ENCODE measurements at regions not wholly inside any gene's neighbourhood (a gene's known extent, or its start where the extent isn't known, plus 50 kb on each side); places are given as distances from the start of the nearest gene placed in this dataset.

- H3K36me3 Mint-ChIP-seq = no peaks in the 10 kb centered on the region
- peaks cover 8 to 16% (median 12%) of the 10 kb centered on the region in 3 donors for H3K4me1 Mint-ChIP-seq
- H3K9me3 Mint-ChIP-seq = peaks cover 0 to 7% (median 0%) of the 10 kb centered on the region in 7 donors
- H3K27me3 Mint-ChIP-seq = peaks cover 6 to 8% (median 8%) of the 10 kb centered on the region in 3 donors
- ATAC-seq (ENCODE audit: low read depth in 2 of 2) (peak; percentile 75 to 88), DNase-seq (no peak)
- peak overlapping the region in 1 of 8 donors; percentile 58 for H3K4me3 Mint-ChIP-seq
- H3K27ac Mint-ChIP-seq = peak overlapping the region in 3 of 6 donors; percentile 4 to 15 (median 15)
These were observed 124.7 kb upstream of the CPEB2 start for GRCh38 chr4:14877246-14878225.

- H3K27me3 Mint-ChIP-seq = no peaks in the 10 kb centered on the region
- DNase-seq (no peak), ATAC-seq (ENCODE audit: low read depth in 2 of 2) (no peak)
- peak overlapping the region in 1 of 6 donors; percentile 2 for H3K27ac Mint-ChIP-seq
- no peak overlapping the region for H3K4me3 Mint-ChIP-seq
- peaks cover 8 to 16% (median 12%) of the 10 kb centered on the region in 3 donors for H3K4me1 Mint-ChIP-seq
- peaks cover 0 to 7% (median 0%) of the 10 kb centered on the region in 7 donors for H3K9me3 Mint-ChIP-seq
- no peaks in the 10 kb centered on the region for H3K36me3 Mint-ChIP-seq
These were observed 123.6 kb upstream of the CPEB2 start for GRCh38 chr4:14878681-14879080.

GRCh38 chr4:14879683-14880082 is 122.6 kb upstream of the CPEB2 start:
- H3K9me3 Mint-ChIP-seq = peaks cover 0 to 7% (median 0%) of the 10 kb centered on the region in 7 donors
- H3K4me3 Mint-ChIP-seq = no peak overlapping the region
- DNase-seq (no peak), ATAC-seq (ENCODE audit: low read depth in 2 of 2) (no peak)
- H3K36me3 Mint-ChIP-seq = no peaks in the 10 kb centered on the region
- peaks cover 0 to 6% (median 4%) of the 10 kb centered on the region in 3 donors for H3K27me3 Mint-ChIP-seq
- H3K27ac Mint-ChIP-seq = no peak overlapping the region
- peaks cover 8 to 16% (median 12%) of the 10 kb centered on the region in 3 donors for H3K4me1 Mint-ChIP-seq

DNA sequence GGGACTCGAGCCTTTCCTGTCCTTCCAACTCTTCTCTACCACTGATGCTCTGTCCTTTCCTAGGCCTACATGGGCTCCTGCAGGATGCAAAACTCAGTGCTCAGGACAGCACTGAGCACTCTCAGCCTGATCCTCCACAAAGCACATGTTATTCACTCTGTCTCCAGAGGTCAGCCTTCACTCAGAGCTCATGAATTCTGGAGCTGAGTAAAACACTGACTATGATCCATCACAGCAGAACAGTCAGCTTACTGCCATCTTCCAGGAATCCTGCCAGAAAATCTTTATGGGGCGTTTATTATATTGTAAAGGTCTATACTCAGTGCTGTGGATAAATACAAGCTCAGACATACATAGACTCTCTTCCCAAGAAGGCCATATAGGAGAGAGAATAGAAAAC is 121.5 kb upstream of the CPEB2 start:
- no peak overlapping the region for H3K27ac Mint-ChIP-seq
- H3K27me3 Mint-ChIP-seq = peaks cover 0 to 7% (median 6%) of the 10 kb centered on the region in 3 donors
- H3K9me3 Mint-ChIP-seq = peaks cover 0 to 6% (median 0%) of the 10 kb centered on the region in 7 donors

DNA sequence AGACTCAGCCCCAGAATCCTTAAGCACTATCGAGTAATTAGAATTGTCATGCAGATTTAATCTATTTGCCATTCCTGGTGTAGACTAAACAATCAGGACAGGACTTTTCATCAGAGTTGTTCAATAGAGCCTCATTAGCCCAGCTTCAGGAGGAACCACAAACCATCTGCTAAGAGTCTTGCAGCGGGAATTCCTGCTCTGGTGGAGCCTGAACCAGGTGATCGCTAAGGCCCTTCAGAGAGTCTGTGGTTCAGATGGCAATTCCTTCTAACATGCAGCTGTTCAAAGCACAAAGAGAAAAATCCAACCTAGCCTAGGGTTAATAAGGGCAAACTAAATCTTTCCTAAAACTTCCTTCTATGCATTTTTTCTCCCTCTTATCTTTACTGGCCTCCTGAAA is 119.1 kb upstream of the CPEB2 start:
- H3K27ac Mint-ChIP-seq = no peak overlapping the region
- no peak overlapping the region for H3K4me3 Mint-ChIP-seq
- DNase-seq (no peak), ATAC-seq (ENCODE audit: low read depth in 2 of 2) (no peak)
- H3K4me1 Mint-ChIP-seq = peaks cover 0 to 2% (median 0%) of the 10 kb centered on the region in 3 donors
- H3K27me3 Mint-ChIP-seq = peaks cover 0 to 7% (median 6%) of the 10 kb centered on the region in 3 donors
- no peaks in the 10 kb centered on the region for H3K36me3 Mint-ChIP-seq
- H3K9me3 Mint-ChIP-seq = no peaks in the 10 kb centered on the region

More for the DNA sequence above, 121.5 kb upstream of the CPEB2 start:
- Mint-ChIP-seq H3K36me3 (no peaks in the 10 kb centered on the region), H3K4me3 (no peak overlapping the region), H3K4me1 (peaks cover 8 to 16% (median 12%) of the 10 kb centered on the region in 3 donors)
- ATAC-seq (ENCODE audit: low read depth in 2 of 2) = no peak
- no peak for DNase-seq

- no peaks in the 10 kb centered on the region for H3K36me3 Mint-ChIP-seq
- H3K27me3 Mint-ChIP-seq = peaks cover 0 to 7% (median 6%) of the 10 kb centered on the region in 3 donors
- H3K4me3 Mint-ChIP-seq = no peak overlapping the region
- DNase-seq = no peak
- ATAC-seq (ENCODE audit: low read depth in 2 of 2) = no peak
- H3K9me3 Mint-ChIP-seq = no peaks in the 10 kb centered on the region
- no peaks in the 10 kb centered on the region for H3K4me1 Mint-ChIP-seq
- H3K27ac Mint-ChIP-seq = no peak overlapping the region
These were observed 118.6 kb upstream of the CPEB2 start for GRCh38 chr4:14883661-14884060.

DNA sequence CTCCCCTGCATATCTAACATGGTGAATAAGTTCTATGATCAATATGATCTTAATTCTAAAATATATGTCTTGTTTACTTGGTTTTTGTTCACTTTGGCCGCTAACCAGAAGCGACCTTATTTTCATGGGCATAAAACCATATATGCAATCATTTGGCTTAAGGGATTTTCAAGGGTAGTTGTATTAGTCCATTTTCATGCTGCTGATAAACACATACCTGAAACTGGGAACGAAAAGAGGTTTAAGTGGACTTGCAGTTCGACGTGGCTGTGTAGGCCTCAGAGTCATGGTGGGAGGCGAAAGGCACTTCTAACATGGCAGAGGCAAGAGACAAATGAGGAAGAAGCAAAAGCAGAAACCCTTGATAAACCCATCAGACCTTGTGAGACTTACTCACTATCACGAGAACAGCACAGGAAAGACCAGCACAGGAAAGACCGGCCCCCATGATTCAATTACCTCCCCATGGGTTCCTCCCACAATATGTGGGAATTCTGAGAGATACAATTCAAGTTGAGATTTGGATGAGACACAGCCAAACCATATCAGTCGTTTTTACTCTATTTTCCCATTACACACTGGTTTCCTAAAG is 114.3 kb upstream of the CPEB2 start:
- Mint-ChIP-seq H3K27me3 (peaks cover 0 to 12% (median 6%) of the 10 kb centered on the region in 3 donors), H3K4me3 (no peak overlapping the region), H3K4me1 (no peaks in the 10 kb centered on the region), H3K9me3 (peaks cover 0 to 3% (median 0%) of the 10 kb centered on the region in 7 donors), H3K27ac (no peak overlapping the region), H3K36me3 (no peaks in the 10 kb centered on the region)
- ATAC-seq (ENCODE audit: low read depth in 2 of 2) = no peak
- DNase-seq = no peak

DNA sequence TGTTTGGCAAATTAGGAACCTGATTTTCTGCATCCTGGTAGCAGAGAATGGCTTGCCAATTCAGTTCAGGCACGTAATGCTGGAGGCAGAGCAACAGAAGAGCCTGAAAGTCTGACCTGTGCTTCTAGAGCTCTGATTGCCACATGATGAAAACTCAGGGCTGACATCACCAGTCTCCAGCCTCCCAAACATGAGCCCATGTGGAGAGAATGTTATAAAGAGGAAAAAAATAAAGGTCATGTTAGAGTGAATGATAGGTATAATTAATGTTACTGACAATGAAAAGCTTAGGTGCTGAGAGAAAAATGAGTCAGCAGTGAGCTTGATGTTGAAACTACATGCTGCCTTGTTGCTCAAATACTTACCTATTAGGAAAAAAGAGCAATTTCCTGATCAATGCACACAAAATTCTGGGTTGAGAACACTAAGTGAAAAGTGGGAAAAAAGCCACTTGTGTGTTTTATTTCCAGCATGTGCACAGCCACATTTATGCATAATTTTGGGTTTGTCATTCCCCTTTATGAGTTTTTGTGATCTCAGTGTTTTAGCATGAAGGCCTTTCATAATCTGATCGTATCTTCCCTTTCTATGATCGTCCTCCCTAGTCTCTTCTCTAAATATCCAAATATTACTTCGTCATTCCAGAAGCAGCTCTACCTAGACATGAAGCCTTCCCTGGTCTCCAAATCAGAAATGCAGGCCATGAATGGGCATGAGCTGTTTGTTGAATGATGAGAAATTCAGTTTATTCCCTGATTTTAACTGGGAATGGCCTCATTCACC is 113.3 kb upstream of the CPEB2 start:
- ATAC-seq (ENCODE audit: low read depth in 2 of 2) (no peak), DNase-seq (no peak)
- peak overlapping the region in 1 of 6 donors; percentile 10 for H3K27ac Mint-ChIP-seq

DNA sequence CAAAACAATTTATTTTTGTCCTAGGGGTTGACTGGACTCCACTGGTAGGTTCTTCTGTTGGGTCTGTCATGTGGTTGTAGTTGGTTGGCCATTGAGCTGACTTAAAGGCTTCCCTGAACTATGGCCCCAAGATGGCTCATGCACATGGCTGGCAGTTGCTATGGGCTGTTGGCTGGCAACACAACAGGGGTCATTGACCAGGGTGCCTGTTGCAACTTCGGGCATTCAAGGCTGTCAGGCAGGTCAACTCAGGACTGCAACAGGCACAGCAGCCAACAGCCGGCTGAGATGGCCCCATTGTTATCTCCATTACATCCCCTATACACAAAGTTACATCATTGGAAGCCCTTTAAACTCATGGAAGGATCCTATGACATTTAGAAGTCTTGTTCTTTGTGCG is 109.7 kb upstream of the CPEB2 start:
- no peak for DNase-seq
- H3K4me3 Mint-ChIP-seq = no peak overlapping the region
- H3K4me1 Mint-ChIP-seq = no peaks in the 10 kb centered on the region
- H3K36me3 Mint-ChIP-seq = no peaks in the 10 kb centered on the region
- H3K27me3 Mint-ChIP-seq = peaks cover 0 to 9% (median 5%) of the 10 kb centered on the region in 3 donors
- no peak overlapping the region for H3K27ac Mint-ChIP-seq
- no peak for ATAC-seq (ENCODE audit: low read depth in 2 of 2)
- H3K9me3 Mint-ChIP-seq = peaks cover 0 to 4% (median 0%) of the 10 kb centered on the region in 7 donors

More for the DNA sequence above, 113.3 kb upstream of the CPEB2 start:
- Mint-ChIP-seq H3K36me3 (no peaks in the 10 kb centered on the region), H3K27me3 (peaks cover 0 to 12% (median 6%) of the 10 kb centered on the region in 3 donors), H3K4me3 (no peak overlapping the region), H3K4me1 (no peaks in the 10 kb centered on the region), H3K9me3 (peaks cover 0 to 4% (median 0%) of the 10 kb centered on the region in 7 donors)

- H3K36me3 Mint-ChIP-seq = no peaks in the 10 kb centered on the region
- no peaks in the 10 kb centered on the region for H3K4me1 Mint-ChIP-seq
- peaks cover 0 to 4% (median 0%) of the 10 kb centered on the region in 7 donors for H3K9me3 Mint-ChIP-seq
- DNase-seq (no peak), ATAC-seq (ENCODE audit: low read depth in 2 of 2) (no peak)
- H3K4me3 Mint-ChIP-seq = no peak overlapping the region
- H3K27ac Mint-ChIP-seq = no peak overlapping the region
- peaks cover 5 to 17% (median 9%) of the 10 kb centered on the region in 3 donors for H3K27me3 Mint-ChIP-seq
These were observed 108.6 kb upstream of the CPEB2 start for GRCh38 chr4:14893713-14894112.

DNA sequence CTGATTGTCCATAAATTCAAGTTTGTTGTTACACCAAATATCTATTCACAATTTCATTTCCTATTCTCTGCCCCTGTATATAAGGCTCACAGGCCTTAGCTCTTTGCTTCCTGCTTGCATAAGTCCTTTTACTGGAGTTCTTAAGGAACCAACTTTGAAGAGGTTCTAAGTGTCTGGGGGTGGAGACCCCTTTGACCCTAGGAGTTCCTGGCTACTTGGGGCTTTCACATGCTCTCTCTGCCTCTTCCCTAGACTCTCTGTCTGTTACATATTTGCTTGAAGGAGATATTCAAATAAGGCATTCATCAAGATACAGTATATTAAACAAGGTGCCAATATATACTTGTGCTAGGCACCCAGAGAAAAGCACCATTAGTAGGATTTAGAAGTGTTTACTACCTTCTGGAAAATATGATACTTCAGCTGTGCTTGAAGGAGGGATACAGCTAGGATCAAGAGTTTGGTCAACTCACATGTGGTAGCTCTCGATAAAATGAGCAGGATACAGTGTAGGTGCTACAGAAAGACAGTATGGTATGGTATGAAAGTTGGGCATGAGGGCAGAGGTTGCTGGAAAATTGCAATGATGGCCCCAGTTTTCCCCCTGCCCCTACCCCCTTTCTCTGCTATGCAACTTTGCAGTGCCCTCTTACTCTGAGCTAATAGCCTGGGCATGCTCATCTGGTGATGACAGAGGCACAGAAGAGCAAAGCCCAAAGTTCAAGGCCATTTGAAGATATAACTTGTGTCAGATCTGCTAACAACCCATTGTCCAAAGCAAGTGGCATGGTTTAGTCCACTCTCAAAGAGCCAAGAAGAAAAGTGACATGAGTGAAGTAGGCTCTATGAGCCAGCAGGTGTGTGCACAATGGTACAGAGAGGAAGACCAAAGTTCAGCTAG is 107.6 kb upstream of the CPEB2 start:
- no peak for DNase-seq
- H3K27me3 Mint-ChIP-seq = peaks cover 5 to 16% (median 13%) of the 10 kb centered on the region in 3 donors
- H3K9me3 Mint-ChIP-seq = peaks cover 0 to 4% (median 0%) of the 10 kb centered on the region in 7 donors
- H3K4me3 Mint-ChIP-seq = no peak overlapping the region
- no peak for ATAC-seq (ENCODE audit: low read depth in 2 of 2)
- H3K4me1 Mint-ChIP-seq = no peaks in the 10 kb centered on the region
- H3K36me3 Mint-ChIP-seq = no peaks in the 10 kb centered on the region
- H3K27ac Mint-ChIP-seq = no peak overlapping the region

DNA sequence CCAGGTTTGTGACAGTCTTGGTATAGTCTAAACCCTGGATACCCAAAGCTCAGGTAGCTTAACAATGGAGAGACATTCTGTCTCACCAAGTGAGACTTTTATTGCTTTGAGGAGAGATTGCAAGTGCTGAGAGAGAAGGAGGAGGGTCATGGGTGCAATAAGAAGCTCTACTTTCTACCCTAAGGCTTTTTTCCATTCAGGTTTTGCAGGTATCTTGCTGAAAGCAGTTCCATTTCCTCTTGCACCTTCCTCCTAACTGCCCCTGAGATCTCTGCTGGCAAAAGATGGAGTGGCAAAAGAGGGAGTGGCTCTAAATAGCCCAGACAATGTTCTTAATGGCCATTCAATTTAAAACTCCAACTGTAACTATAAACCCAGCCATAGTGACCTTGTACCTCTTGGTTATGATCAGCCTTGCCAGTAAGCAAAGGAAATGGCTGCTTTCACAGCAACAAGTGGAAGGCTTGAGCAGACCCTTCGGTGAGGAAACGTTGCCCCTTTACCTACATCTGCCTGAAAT is 105.6 kb upstream of the CPEB2 start:
- peaks cover 0 to 2% (median 0%) of the 10 kb centered on the region in 7 donors for H3K9me3 Mint-ChIP-seq
- DNase-seq (no peak), ATAC-seq (ENCODE audit: low read depth in 2 of 2) (no peak)
- no peak overlapping the region for H3K27ac Mint-ChIP-seq
- H3K27me3 Mint-ChIP-seq = peaks cover 5 to 17% (median 14%) of the 10 kb centered on the region in 3 donors
- no peaks in the 10 kb centered on the region for H3K4me1 Mint-ChIP-seq
- no peaks in the 10 kb centered on the region for H3K36me3 Mint-ChIP-seq
- H3K4me3 Mint-ChIP-seq = peak overlapping the region in 1 of 8 donors; percentile 47

Data from naive B cell (primary cell).